ENCODE measurements at regions not wholly inside any gene's neighbourhood (a gene's known extent, or its start where the extent isn't known, plus 50 kb on each side); places are given as distances from the start of the nearest gene placed in this dataset.

DNA sequence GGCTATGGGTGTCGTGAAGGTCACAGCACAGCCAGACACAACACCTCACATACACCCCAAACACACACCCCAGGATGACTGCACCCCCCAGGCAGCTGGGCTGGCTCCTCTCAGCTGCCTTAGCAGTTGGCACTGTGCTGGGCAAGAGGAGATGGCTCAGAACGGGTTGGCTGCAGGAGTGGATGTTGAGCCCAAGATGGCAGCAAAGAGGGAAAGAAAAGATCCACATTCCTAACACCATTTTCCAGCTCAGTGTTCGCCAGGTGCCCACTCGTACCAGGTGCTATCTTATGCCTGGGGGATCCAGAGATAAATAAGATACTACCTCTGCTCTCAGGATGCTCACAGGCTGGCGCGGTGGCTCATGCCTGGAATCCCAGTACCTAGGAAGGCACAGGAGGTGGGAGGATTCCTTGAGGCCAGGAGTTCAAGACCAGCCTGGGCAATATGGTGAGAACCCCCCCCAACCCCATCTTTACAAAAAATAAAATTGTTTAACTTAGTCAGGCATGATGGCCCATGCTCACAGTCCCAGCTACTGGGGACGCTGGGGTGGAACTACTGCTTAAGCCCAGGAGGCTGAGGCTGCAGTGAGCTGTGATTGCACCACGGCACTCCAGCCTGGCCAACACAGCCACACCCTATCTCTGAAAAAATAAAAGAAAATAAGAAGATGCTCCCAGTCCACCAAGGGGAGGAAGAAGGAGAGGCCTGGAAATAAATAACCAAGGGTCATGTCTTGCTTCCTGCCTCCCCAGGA is 89.7 kb upstream of the ZNF507 start:
- TF ChIP-seq, protein P1, sequence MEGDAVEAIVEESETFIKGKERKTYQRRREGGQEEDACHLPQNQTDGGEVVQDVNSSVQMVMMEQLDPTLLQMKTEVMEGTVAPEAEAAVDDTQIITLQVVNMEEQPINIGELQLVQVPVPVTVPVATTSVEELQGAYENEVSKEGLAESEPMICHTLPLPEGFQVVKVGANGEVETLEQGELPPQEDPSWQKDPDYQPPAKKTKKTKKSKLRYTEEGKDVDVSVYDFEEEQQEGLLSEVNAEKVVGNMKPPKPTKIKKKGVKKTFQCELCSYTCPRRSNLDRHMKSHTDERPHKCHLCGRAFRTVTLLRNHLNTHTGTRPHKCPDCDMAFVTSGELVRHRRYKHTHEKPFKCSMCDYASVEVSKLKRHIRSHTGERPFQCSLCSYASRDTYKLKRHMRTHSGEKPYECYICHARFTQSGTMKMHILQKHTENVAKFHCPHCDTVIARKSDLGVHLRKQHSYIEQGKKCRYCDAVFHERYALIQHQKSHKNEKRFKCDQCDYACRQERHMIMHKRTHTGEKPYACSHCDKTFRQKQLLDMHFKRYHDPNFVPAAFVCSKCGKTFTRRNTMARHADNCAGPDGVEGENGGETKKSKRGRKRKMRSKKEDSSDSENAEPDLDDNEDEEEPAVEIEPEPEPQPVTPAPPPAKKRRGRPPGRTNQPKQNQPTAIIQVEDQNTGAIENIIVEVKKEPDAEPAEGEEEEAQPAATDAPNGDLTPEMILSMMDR (IDR thresholded peaks at IDR 0.05) = no peak
- TF ChIP-seq POLR2A (IDR thresholded peaks at IDR 0.05) = no peak
